H54 (cell line): ENCODE measurements at regions not wholly inside any gene's neighbourhood (a gene's known extent, or its start where the extent isn't known, plus 50 kb on each side); places are given as distances from the start of the nearest gene placed in this dataset.
"Not testable (repeated sequence)": the region's sequence is repeated elsewhere in the genome, so short reads cannot be mapped to it uniquely, and the experiment has no call there.

Experiments used
- DNase-seq: peaks from one replicate; pipeline ENCODE4 v3.0.0; 2011; ENCODE audit warnings: low spot score, mixed read lengths; ENCODE audit not compliant: insufficient read length
- FAIRE-seq: peaks from 3 replicates; lab custom pipeline; 2011; peaks lifted over from hg19 to GRCh38; lab: Jason Lieb, UNC
- POLR2A ChIP-seq: IDR thresholded peaks from 2 replicates; pipeline ENCODE4 v1.6.1; 2011; ENCODE audit warnings: low read depth, mild to moderate bottlenecking, low read length

- FAIRE-seq = no peak
- no peak for TF ChIP-seq POLR2A
- DNase-seq = no peak
Observed at GRCh38 chr3:81863756-81864155, 102.3 kb upstream of the GBE1 start.

- no peak for TF ChIP-seq POLR2A
- DNase-seq = no peak
- FAIRE-seq = no peak
Observed at GRCh38 chr3:81861593-81861992, 100.1 kb upstream of the GBE1 start.

GRCh38 chr3:81859524-81859923, 98.1 kb upstream of the GBE1 start:
- TF ChIP-seq POLR2A = no peak
- DNase-seq (no peak), FAIRE-seq (no peak)

GRCh38 chr3:81853431-81853830, 92.0 kb upstream of the GBE1 start:
- no peak for FAIRE-seq
- no peak for TF ChIP-seq POLR2A
- DNase-seq = no peak

GRCh38 chr3:81851176-81851575, 89.7 kb upstream of the GBE1 start:
- DNase-seq (no peak), FAIRE-seq (no peak)
- TF ChIP-seq POLR2A = no peak

- TF ChIP-seq POLR2A = no peak
- FAIRE-seq (no peak), DNase-seq (no peak)
Observed at GRCh38 chr3:81846988-81847387, 85.5 kb upstream of the GBE1 start.

GRCh38 chr3:81841540-81841939, 80.1 kb upstream of the GBE1 start:
- FAIRE-seq (no peak), DNase-seq (no peak)
- no peak for TF ChIP-seq POLR2A

GRCh38 chr3:81839504-81840094, 78.2 kb upstream of the GBE1 start:
- DNase-seq = no peak
- FAIRE-seq = no peak
- TF ChIP-seq POLR2A = no peak

- no peak for DNase-seq
- TF ChIP-seq POLR2A = no peak
- FAIRE-seq = no peak
Observed at GRCh38 chr3:81838457-81838856, 77.0 kb upstream of the GBE1 start.

GRCh38 chr3:81837071-81837593, 75.7 kb upstream of the GBE1 start:
- FAIRE-seq = no peak
- no peak for TF ChIP-seq POLR2A

GRCh38 chr3:81829937-81830336, 68.5 kb upstream of the GBE1 start:
- no peak for TF ChIP-seq POLR2A
- DNase-seq (no peak), FAIRE-seq (peak; percentile 58)

More at GRCh38 chr3:81837071-81837593, 75.7 kb upstream of the GBE1 start:
- DNase-seq = no peak

GRCh38 chr3:81829272-81829671, 67.8 kb upstream of the GBE1 start:
- not testable (repeated sequence) for FAIRE-seq, DNase-seq

- FAIRE-seq = no peak
- DNase-seq = no peak
- no peak for TF ChIP-seq POLR2A
Observed at GRCh38 chr3:81823882-81824395, 62.5 kb upstream of the GBE1 start.

- FAIRE-seq (no peak), DNase-seq (no peak)
- no peak for TF ChIP-seq POLR2A
Observed at GRCh38 chr3:81823086-81823485, 61.6 kb upstream of the GBE1 start.

GRCh38 chr3:81816473-81817250, 55.2 kb upstream of the GBE1 start:
- DNase-seq = no peak
- no peak for TF ChIP-seq POLR2A
- FAIRE-seq = no peak

GRCh38 chr3:81812098-81812497, 50.7 kb upstream of the GBE1 start:
- not testable (repeated sequence) for FAIRE-seq, DNase-seq
